ENCODE measurements at regions not wholly inside any gene's neighbourhood (a gene's known extent, or its start where the extent isn't known, plus 50 kb on each side); places are given as distances from the start of the nearest gene placed in this dataset.

GRCh38 chr16:63982741-63983140 lies 1139.1 kb downstream of the CDH11 start:
- TF ChIP-seq CHD4 (IDR thresholded peaks at IDR 0.05): no peak
- no peak for TF ChIP-seq CEBPZ (IDR thresholded peaks at IDR 0.05; ENCODE audit: low read depth, low read length)
- no peak for TF ChIP-seq STAT1 (conservative IDR thresholded peaks at IDR 0.05)
- TF ChIP-seq BCL11A (IDR thresholded peaks at IDR 0.05; ENCODE audit: low read depth, low read length): no peak
- TF ChIP-seq, protein P1, sequence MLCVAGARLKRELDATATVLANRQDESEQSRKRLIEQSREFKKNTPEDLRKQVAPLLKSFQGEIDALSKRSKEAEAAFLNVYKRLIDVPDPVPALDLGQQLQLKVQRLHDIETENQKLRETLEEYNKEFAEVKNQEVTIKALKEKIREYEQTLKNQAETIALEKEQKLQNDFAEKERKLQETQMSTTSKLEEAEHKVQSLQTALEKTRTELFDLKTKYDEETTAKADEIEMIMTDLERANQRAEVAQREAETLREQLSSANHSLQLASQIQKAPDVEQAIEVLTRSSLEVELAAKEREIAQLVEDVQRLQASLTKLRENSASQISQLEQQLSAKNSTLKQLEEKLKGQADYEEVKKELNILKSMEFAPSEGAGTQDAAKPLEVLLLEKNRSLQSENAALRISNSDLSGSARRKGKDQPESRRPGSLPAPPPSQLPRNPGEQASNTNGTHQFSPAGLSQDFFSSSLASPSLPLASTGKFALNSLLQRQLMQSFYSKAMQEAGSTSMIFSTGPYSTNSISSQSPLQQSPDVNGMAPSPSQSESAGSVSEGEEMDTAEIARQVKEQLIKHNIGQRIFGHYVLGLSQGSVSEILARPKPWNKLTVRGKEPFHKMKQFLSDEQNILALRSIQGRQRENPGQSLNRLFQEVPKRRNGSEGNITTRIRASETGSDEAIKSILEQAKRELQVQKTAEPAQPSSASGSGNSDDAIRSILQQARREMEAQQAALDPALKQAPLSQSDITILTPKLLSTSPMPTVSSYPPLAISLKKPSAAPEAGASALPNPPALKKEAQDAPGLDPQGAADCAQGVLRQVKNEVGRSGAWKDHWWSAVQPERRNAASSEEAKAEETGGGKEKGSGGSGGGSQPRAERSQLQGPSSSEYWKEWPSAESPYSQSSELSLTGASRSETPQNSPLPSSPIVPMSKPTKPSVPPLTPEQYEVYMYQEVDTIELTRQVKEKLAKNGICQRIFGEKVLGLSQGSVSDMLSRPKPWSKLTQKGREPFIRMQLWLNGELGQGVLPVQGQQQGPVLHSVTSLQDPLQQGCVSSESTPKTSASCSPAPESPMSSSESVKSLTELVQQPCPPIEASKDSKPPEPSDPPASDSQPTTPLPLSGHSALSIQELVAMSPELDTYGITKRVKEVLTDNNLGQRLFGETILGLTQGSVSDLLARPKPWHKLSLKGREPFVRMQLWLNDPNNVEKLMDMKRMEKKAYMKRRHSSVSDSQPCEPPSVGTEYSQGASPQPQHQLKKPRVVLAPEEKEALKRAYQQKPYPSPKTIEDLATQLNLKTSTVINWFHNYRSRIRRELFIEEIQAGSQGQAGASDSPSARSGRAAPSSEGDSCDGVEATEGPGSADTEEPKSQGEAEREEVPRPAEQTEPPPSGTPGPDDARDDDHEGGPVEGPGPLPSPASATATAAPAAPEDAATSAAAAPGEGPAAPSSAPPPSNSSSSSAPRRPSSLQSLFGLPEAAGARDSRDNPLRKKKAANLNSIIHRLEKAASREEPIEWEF (IDR thresholded peaks at IDR 0.05; ENCODE audit: insufficient replicate concordance, low read depth, low read length): no peak
- TF ChIP-seq IRF5 (IDR thresholded peaks at IDR 0.05; ENCODE audit: borderline replicate concordance): no peak
- TF ChIP-seq ZBTB4 (CRISPR knock-in tag; IDR thresholded peaks at IDR 0.05): no peak
- TF ChIP-seq, protein P2, sequence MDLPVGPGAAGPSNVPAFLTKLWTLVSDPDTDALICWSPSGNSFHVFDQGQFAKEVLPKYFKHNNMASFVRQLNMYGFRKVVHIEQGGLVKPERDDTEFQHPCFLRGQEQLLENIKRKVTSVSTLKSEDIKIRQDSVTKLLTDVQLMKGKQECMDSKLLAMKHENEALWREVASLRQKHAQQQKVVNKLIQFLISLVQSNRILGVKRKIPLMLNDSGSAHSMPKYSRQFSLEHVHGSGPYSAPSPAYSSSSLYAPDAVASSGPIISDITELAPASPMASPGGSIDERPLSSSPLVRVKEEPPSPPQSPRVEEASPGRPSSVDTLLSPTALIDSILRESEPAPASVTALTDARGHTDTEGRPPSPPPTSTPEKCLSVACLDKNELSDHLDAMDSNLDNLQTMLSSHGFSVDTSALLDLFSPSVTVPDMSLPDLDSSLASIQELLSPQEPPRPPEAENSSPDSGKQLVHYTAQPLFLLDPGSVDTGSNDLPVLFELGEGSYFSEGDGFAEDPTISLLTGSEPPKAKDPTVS (IDR thresholded peaks at IDR 0.05; ENCODE audit: low read depth, low read length): no peak
